GM12878 (cell line): ENCODE measurements at regions not wholly inside any gene's neighbourhood (a gene's known extent, or its start where the extent isn't known, plus 50 kb on each side); places are given as distances from the start of the nearest gene placed in this dataset.

Experiments
- ATAC-seq: fragments of 200-7000 bp; cut with Tn5 transposase; 3 replicates; pipeline ENCODE4 v1.9.1; 2020; ENCODE audit warnings: mild to moderate bottlenecking, moderate library complexity
- BruUV-seq: library from RNA; stranded (reverse); fragments of 400-500 nt; replicated peaks from 2 replicates; lab custom pipeline; 2021; lab: Mats Ljungman, UMichigan
- CTCF ChIA-PET: fragments of 300-600 bp; sonication (Branson Sonifier 250); formaldehyde crosslinking; extraction: SDS; loops from one replicate; lab custom pipeline; 2021; ENCODE audit warnings: inconsistent platforms; lab: Yijun Ruan, JAX
- POLR2A ChIA-PET: fragments of 350-600 bp; formaldehyde crosslinking; extraction: SDS; loops from one replicate; lab custom pipeline; 2021; ENCODE audit warnings: inconsistent platforms; lab: Charles Lee
- RAD21 ChIA-PET: fragments of 300-600 bp; sonication (Branson Sonifier 250); formaldehyde crosslinking; loops from one replicate; lab custom pipeline; 2023; ENCODE audit warnings: antibody characterized with exemption; ENCODE audit not compliant: unreplicated experiment; lab: Charles Lee
- SMC1A ChIA-PET: fragments of 300-600 bp; sonication (Branson Sonifier 250); formaldehyde crosslinking; loops from one replicate; lab custom pipeline; 2023; ENCODE audit not compliant: unreplicated experiment, uncharacterized antibody; lab: Charles Lee
- DNase-seq: peaks from one replicate; pipeline ENCODE4 v3.0.0-alpha.2; 2011; ENCODE audit warnings: low read depth, low spot score
- FAIRE-seq: peaks from 3 replicates; lab custom pipeline; 2011; peaks lifted over from hg19 to GRCh38; lab: Jason Lieb, UNC
- H2AFZ ChIP-seq: 2 replicates; pipeline ENCODE4 v1.6.0; 2011; ENCODE audit warnings: low read depth, low read length, control low read depth; ENCODE audit not compliant: control insufficient read depth
- H3K27ac ChIP-seq: 2 replicates; pipeline ENCODE4 v1.5.1; 2011; ENCODE audit warnings: control low read depth; ENCODE audit not compliant: control insufficient read depth, insufficient read depth
- H3K27me3 ChIP-seq, 2 experiments: replicated peaks in 1 of 2; 2 replicates each; pipeline versions ENCODE4 v1.6.0 to v1.6.1; 2011; ENCODE audit warnings: low read length in 1 of 2; ENCODE audit not compliant: control insufficient read depth in 2 of 2, insufficient read depth in 2 of 2
- H3K36me3 ChIP-seq, 2 experiments: 2 replicates each; pipeline ENCODE4 v1.5.1; 2011; ENCODE audit warnings: low read length in 1 of 2; ENCODE audit not compliant: control insufficient read depth in 2 of 2, insufficient read depth in 2 of 2
- H3K4me1 ChIP-seq: 2 replicates; pipeline ENCODE4 v1.6.1; 2011; ENCODE audit warnings: mild to moderate bottlenecking, low read length, moderate library complexity, mixed read lengths; ENCODE audit not compliant: control insufficient read depth, insufficient read depth
- H3K4me2 ChIP-seq: 2 replicates; pipeline ENCODE4 v1.6.0; 2011; ENCODE audit warnings: control low read depth; ENCODE audit not compliant: control insufficient read depth, insufficient read depth
- H3K4me3 ChIP-seq: fragments of 200-600 bp; sonication (generic); 2 replicates; pipeline ENCODE4 v1.5.1; 2016
- H3K79me2 ChIP-seq: 2 replicates; pipeline ENCODE4 v1.6.0; 2011; ENCODE audit warnings: low read length; ENCODE audit not compliant: control insufficient read depth, insufficient read depth
- H3K9ac ChIP-seq: 2 replicates; pipeline ENCODE4 v1.8.0; 2011; ENCODE audit warnings: low read length, control low read depth, mixed read lengths; ENCODE audit not compliant: control insufficient read depth, insufficient read depth
- H3K9me3 ChIP-seq: replicated peaks from 3 replicates; pipeline ENCODE4 v1.5.1; 2011; ENCODE audit warnings: mild to moderate bottlenecking, low read length; ENCODE audit not compliant: control insufficient read depth, insufficient read depth
- H4K20me1 ChIP-seq: 2 replicates; pipeline ENCODE4 v1.6.0; 2011; ENCODE audit not compliant: control insufficient read depth, insufficient read depth
- CREB1 ChIP-seq: IDR thresholded peaks from 2 replicates; pipeline ENCODE4 v1.6.1; 2012; ENCODE audit warnings: low read depth, mild to moderate bottlenecking, inconsistent platforms
- NR2C2 ChIP-seq: IDR thresholded peaks from 2 replicates; pipeline ENCODE4 v1.6.1; 2011; ENCODE audit warnings: borderline replicate concordance, low read depth; ENCODE audit not compliant: control insufficient read depth, insufficient read length
- POU2F2 ChIP-seq: IDR thresholded peaks from 3 replicates; pipeline ENCODE4 v1.6.1; 2011; ENCODE audit warnings: low read depth, mild to moderate bottlenecking, low read length, borderline replicate concordance
- STAT1 ChIP-seq: fragments of 450-650 bp; conservative IDR thresholded peaks from 2 replicates; pipeline ENCODE4 v1.6.1; 2014; ENCODE audit warnings: antibody characterized with exemption, mild to moderate bottlenecking
- TCF12 ChIP-seq: IDR thresholded peaks from 2 replicates; pipeline ENCODE4 v1.6.1; 2011; ENCODE audit warnings: low read depth, mild to moderate bottlenecking, low read length
- ZNF384 ChIP-seq: IDR thresholded peaks from 2 replicates; pipeline ENCODE4 v1.6.1; 2012; ENCODE audit warnings: low read depth, mild to moderate bottlenecking, low read length, improper control_type of control experiment, borderline replicate concordance
- WGBS: methylation state at CpG from one replicate; pipeline ENCODE4 v1.1.6; 2016; ENCODE audit warnings: low lambda C conversion rate; ENCODE audit not compliant: insufficient replicate concordance, insufficient coverage; ENCODE audit errors: missing lambda C conversion rate; 5-methylcytosine and 5-hydroxymethylcytosine counted together
- in situ Hi-C: fragments of 300-500 bp; cut with MboI; formaldehyde crosslinking; loops from 9 replicates; pipeline ENCODE4 v1.14.3; 2018; ENCODE audit warnings: mixed read lengths
- intact Hi-C: fragments of 100-400 bp; cut with micrococcal nuclease; formaldehyde crosslinking; loops from one replicate; pipeline ENCODE4 v1.14.2; 2022; ENCODE audit not compliant: unreplicated experiment
- TF ChIP-seq, protein P1 (sequence below): fragments of 450-650 bp; IDR thresholded peaks from 2 replicates; pipeline ENCODE4 v1.6.1; 2017; ENCODE audit warnings: antibody characterized with exemption, mild to moderate bottlenecking, moderate library complexity
- TF ChIP-seq, protein P2 (sequence below), 3 experiments: IDR thresholded peaks in 2 of 3; conservative IDR thresholded peaks in 1 of 3; 2 replicates each; pipeline ENCODE4 v1.5.1; 2011; ENCODE audit warnings: low read depth in 3 of 3, low read length in 3 of 3, mild to moderate bottlenecking in 3 of 3, control low read depth in 2 of 3, moderate library complexity in 2 of 3, inconsistent platforms in 1 of 3, mixed read lengths in 1 of 3; ENCODE audit not compliant: control insufficient read depth in 2 of 3, insufficient read depth in 1 of 3; ENCODE audit errors: extremely low read depth in 1 of 3

- ChIA-PET SMC1A (interaction anchor here (1.3 to 2.1 kb wide), 3 partner anchors 17 to 590 kb away, joined by 3 to 4 read pairs (median 4); no protein-coding TSS in a partner anchor), POLR2A (interaction anchor here (0.6 kb wide), 1 partner anchor 641 kb away, joined by 3 read pairs; no protein-coding TSS in a partner anchor)
- ATAC-seq: no peak
These were observed 600.4 kb upstream of the CADM1 start for GRCh38 chr11:116104498-116105174.

More at GRCh38 chr11:116104498-116105174, 600.4 kb upstream of the CADM1 start:
- WGBS: 63% methylated on average over 4 of the region's 4 CpGs
- no peaks in the 10 kb centered on the region for H3K4me1 ChIP-seq
- FAIRE-seq (no peak), DNase-seq (no peak)
- RAD21 ChIA-PET: interaction anchor here (0.9 kb wide), 1 partner anchor 13 kb away, joined by 3 read pairs; no protein-coding TSS in a partner anchor
- intact Hi-C loops (no loop called here), in situ Hi-C loops (no loop called here)
- no peaks in the 10 kb centered on the region for H3K36me3 ChIP-seq
- no TSS peak for BruUV-seq
- no peaks in the 10 kb centered on the region for H3K27me3 ChIP-seq
- no peak overlapping the region for H2AFZ ChIP-seq
- no peak overlapping the region for H3K9ac ChIP-seq
- H3K4me3 ChIP-seq: no peak overlapping the region
- CTCF ChIA-PET: no interaction called here
- no peak for TF ChIP-seq NR2C2
- TF ChIP-seq ZNF384: no peak
- TF ChIP-seq STAT1: no peak
- no peak for TF ChIP-seq POU2F2
- TF ChIP-seq CREB1: no peak
- TF ChIP-seq, protein P1, sequence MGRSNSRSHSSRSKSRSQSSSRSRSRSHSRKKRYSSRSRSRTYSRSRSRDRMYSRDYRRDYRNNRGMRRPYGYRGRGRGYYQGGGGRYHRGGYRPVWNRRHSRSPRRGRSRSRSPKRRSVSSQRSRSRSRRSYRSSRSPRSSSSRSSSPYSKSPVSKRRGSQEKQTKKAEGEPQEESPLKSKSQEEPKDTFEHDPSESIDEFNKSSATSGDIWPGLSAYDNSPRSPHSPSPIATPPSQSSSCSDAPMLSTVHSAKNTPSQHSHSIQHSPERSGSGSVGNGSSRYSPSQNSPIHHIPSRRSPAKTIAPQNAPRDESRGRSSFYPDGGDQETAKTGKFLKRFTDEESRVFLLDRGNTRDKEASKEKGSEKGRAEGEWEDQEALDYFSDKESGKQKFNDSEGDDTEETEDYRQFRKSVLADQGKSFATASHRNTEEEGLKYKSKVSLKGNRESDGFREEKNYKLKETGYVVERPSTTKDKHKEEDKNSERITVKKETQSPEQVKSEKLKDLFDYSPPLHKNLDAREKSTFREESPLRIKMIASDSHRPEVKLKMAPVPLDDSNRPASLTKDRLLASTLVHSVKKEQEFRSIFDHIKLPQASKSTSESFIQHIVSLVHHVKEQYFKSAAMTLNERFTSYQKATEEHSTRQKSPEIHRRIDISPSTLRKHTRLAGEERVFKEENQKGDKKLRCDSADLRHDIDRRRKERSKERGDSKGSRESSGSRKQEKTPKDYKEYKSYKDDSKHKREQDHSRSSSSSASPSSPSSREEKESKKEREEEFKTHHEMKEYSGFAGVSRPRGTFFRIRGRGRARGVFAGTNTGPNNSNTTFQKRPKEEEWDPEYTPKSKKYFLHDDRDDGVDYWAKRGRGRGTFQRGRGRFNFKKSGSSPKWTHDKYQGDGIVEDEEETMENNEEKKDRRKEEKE: no peak
- TF ChIP-seq, protein P2, sequence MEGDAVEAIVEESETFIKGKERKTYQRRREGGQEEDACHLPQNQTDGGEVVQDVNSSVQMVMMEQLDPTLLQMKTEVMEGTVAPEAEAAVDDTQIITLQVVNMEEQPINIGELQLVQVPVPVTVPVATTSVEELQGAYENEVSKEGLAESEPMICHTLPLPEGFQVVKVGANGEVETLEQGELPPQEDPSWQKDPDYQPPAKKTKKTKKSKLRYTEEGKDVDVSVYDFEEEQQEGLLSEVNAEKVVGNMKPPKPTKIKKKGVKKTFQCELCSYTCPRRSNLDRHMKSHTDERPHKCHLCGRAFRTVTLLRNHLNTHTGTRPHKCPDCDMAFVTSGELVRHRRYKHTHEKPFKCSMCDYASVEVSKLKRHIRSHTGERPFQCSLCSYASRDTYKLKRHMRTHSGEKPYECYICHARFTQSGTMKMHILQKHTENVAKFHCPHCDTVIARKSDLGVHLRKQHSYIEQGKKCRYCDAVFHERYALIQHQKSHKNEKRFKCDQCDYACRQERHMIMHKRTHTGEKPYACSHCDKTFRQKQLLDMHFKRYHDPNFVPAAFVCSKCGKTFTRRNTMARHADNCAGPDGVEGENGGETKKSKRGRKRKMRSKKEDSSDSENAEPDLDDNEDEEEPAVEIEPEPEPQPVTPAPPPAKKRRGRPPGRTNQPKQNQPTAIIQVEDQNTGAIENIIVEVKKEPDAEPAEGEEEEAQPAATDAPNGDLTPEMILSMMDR (IDR thresholded peaks at IDR 0.05 in 2 of 3, conservative IDR thresholded peaks at IDR 0.05 in 1 of 3; ENCODE audit: control insufficient read depth in 2 of 3, extremely low read depth in 1 of 3, insufficient read depth in 1 of 3, low read depth in 3 of 3, low read length in 3 of 3): no peak
- TF ChIP-seq TCF12: no peak
- H3K27ac ChIP-seq: no peak overlapping the region
- H4K20me1 ChIP-seq: 0 out of 2 replicates have a peak, but pooled peaks cover 4% of the 10 kb centered on the region
- H3K4me2 ChIP-seq: no peak overlapping the region
- no peaks in the 10 kb centered on the region for H3K9me3 ChIP-seq
- no peaks in the 10 kb centered on the region for H3K79me2 ChIP-seq
